Spleen (tissue), 7 donors: ENCODE measurements at regions not wholly inside any gene's neighbourhood (a gene's known extent, or its start where the extent isn't known, plus 50 kb on each side); places are given as distances from the start of the nearest gene placed in this dataset.

ENCODE experiments used
- POLR2AphosphoS5 ChIP-seq, 3 donors: sonication (generic); formaldehyde crosslinking; IDR thresholded peaks; one replicate each; pipeline ENCODE4 v1.5.1; 2017; ENCODE audit warnings: antibody characterized with exemption in 3 of 3
- TF ChIP-seq, protein P1 (sequence below), 11 experiments: fragments of 200-600 bp in 7 of 11; fragments of 450-650 bp in 4 of 11; sonication (generic) in 4 of 11; IDR thresholded peaks in 8 of 11; conservative IDR thresholded peaks in 3 of 11; 1 replicate in 7 of 11; 2 replicates in 4 of 11; pipeline versions ENCODE4 v1.4.0 to v1.8.0; 2016 to 2021; ENCODE audit warnings: antibody characterized with exemption in 11 of 11, inconsistent platforms in 4 of 11, mild to moderate bottlenecking in 1 of 11
- donor health status: DM: no; HTN: no; CAD: no; lungs with moderate emphysema.
- donor health status: DM: no; HTN: no; CAD: no.
- donor health status: DM: no; HTN: no; CAD: no.

DNA sequence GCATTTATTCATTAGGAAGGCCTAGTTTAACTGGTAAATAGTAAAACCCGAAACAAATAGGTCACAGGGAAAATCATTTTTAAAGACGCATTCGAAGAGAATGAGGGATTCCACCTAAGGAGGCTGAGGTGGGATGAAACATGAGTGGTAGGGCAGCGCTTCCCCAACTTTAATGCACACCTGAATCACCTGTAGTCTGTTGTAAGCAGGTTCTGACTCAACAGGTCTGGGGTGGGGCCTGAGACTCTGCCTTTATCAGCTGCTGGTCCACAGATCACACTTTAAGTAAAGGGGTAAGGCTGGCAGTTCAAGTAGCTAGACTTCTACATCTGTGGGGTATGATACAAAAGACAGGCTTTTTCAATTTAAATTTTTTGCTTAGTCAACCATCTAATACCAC lies 223.5 kb upstream of the UBE2E2 start:
- TF ChIP-seq POLR2AphosphoS5 (IDR thresholded peaks at IDR 0.05) = no peak
- TF ChIP-seq, protein P1, sequence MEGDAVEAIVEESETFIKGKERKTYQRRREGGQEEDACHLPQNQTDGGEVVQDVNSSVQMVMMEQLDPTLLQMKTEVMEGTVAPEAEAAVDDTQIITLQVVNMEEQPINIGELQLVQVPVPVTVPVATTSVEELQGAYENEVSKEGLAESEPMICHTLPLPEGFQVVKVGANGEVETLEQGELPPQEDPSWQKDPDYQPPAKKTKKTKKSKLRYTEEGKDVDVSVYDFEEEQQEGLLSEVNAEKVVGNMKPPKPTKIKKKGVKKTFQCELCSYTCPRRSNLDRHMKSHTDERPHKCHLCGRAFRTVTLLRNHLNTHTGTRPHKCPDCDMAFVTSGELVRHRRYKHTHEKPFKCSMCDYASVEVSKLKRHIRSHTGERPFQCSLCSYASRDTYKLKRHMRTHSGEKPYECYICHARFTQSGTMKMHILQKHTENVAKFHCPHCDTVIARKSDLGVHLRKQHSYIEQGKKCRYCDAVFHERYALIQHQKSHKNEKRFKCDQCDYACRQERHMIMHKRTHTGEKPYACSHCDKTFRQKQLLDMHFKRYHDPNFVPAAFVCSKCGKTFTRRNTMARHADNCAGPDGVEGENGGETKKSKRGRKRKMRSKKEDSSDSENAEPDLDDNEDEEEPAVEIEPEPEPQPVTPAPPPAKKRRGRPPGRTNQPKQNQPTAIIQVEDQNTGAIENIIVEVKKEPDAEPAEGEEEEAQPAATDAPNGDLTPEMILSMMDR (IDR thresholded peaks at IDR 0.05 in 8 of 11, conservative IDR thresholded peaks at IDR 0.05 in 3 of 11) = no peak
